ENCODE measurements at regions not wholly inside any gene's neighbourhood (a gene's known extent, or its start where the extent isn't known, plus 50 kb on each side); places are given as distances from the start of the nearest gene placed in this dataset.

- no peak for TF ChIP-seq CTCF (IDR thresholded peaks at IDR 0.05; ENCODE audit: extremely low read depth, missing control alignments)
These were observed 148.7 kb downstream of the SETD4 start for GRCh38 chr21:35911412-35912191.

GRCh38 chr21:35909456-35910223, 150.7 kb downstream of the SETD4 start:
- no peak for TF ChIP-seq CTCF (IDR thresholded peaks at IDR 0.05; ENCODE audit: extremely low read depth, missing control alignments)

More at GRCh38 chr21:35911412-35912191, 148.7 kb downstream of the SETD4 start:
- no peak for DNase-seq (ENCODE audit: low spot score)

GRCh38 chr21:35908311-35909078, 151.8 kb downstream of the SETD4 start:
- no peak for DNase-seq (ENCODE audit: low spot score)
- TF ChIP-seq CTCF (IDR thresholded peaks at IDR 0.05; ENCODE audit: extremely low read depth, missing control alignments) = no peak

More at GRCh38 chr21:35909456-35910223, 150.7 kb downstream of the SETD4 start:
- no peak for DNase-seq (ENCODE audit: low spot score)

GRCh38 chr21:35906586-35906985, 153.7 kb downstream of the SETD4 start:
- DNase-seq (ENCODE audit: low spot score) = no peak
- TF ChIP-seq CTCF (IDR thresholded peaks at IDR 0.05; ENCODE audit: extremely low read depth, missing control alignments) = no peak

- DNase-seq (ENCODE audit: low spot score) = no peak
- TF ChIP-seq CTCF (IDR thresholded peaks at IDR 0.05; ENCODE audit: extremely low read depth, missing control alignments) = no peak
These were observed 154.4 kb downstream of the SETD4 start for GRCh38 chr21:35905963-35906345.

- TF ChIP-seq CTCF (IDR thresholded peaks at IDR 0.05; ENCODE audit: extremely low read depth, missing control alignments) = no peak
- no peak for DNase-seq (ENCODE audit: low spot score)
These were observed 155.0 kb downstream of the SETD4 start for GRCh38 chr21:35905096-35905962.
